Mesenchymal stem cell (in vitro differentiated cells and primary cell): ENCODE measurements at regions not wholly inside any gene's neighbourhood (a gene's known extent, or its start where the extent isn't known, plus 50 kb on each side); places are given as distances from the start of the nearest gene placed in this dataset.
"Not testable (repeated sequence)": the region's sequence is repeated elsewhere in the genome, so short reads cannot be mapped to it uniquely, and the experiment has no call there.

ENCODE experiments used
- DNase-seq: peaks from one replicate; pipeline ENCODE4 v3.0.0-alpha.2; 2013
- H2AFZ ChIP-seq: one replicate; pipeline ENCODE4 v1.6.1; 2013; ENCODE audit warnings: low read depth, mild to moderate bottlenecking, control low read depth, inconsistent platforms, low read length, moderate library complexity
- H2AK5ac ChIP-seq: 2 replicates; pipeline ENCODE4 v1.6.1; 2013; ENCODE audit warnings: low read length, moderate library complexity, mild to moderate bottlenecking, inconsistent platforms; ENCODE audit not compliant: severe bottlenecking
- H2BK120ac ChIP-seq: one replicate; pipeline ENCODE4 v1.6.1; 2013; ENCODE audit warnings: low read depth, mild to moderate bottlenecking, inconsistent platforms, low read length, moderate library complexity
- H2BK12ac ChIP-seq, 2 experiments: one replicate each; pipeline ENCODE4 v1.6.1; 2013; ENCODE audit warnings: inconsistent platforms in 2 of 2, low read length in 2 of 2, mild to moderate bottlenecking in 2 of 2, moderate library complexity in 2 of 2, control low read depth in 1 of 2
- H2BK15ac ChIP-seq: one replicate; pipeline ENCODE4 v1.6.1; 2013; ENCODE audit warnings: mild to moderate bottlenecking, low read depth, inconsistent platforms; ENCODE audit not compliant: poor library complexity, severe bottlenecking
- H2BK5ac ChIP-seq: 2 replicates; pipeline ENCODE4 v1.6.1; 2013; ENCODE audit warnings: low read depth, mild to moderate bottlenecking, low read length, control low read depth, inconsistent platforms; ENCODE audit not compliant: poor library complexity, severe bottlenecking
- H3K14ac ChIP-seq, 2 experiments: one replicate each; pipeline ENCODE4 v1.6.1; 2013; ENCODE audit warnings: inconsistent platforms in 2 of 2, low read length in 2 of 2, control low read depth in 1 of 2, mild to moderate bottlenecking in 1 of 2, moderate library complexity in 1 of 2
- H3K18ac ChIP-seq, 2 experiments: one replicate each; pipeline ENCODE4 v1.6.1; 2013; ENCODE audit warnings: inconsistent platforms in 2 of 2, low read length in 2 of 2, control low read depth in 1 of 2, low read depth in 1 of 2, mild to moderate bottlenecking in 1 of 2
- H3K23ac ChIP-seq, 2 experiments: one replicate each; pipeline ENCODE4 v1.6.1; 2013; ENCODE audit warnings: inconsistent platforms in 2 of 2, low read length in 2 of 2, mild to moderate bottlenecking in 2 of 2, moderate library complexity in 2 of 2, control low read depth in 1 of 2
- H3K27ac ChIP-seq: 2 replicates; pipeline ENCODE4 v1.5.1; 2013; ENCODE audit warnings: mild to moderate bottlenecking, moderate library complexity, low read length, control low read depth, inconsistent platforms; ENCODE audit not compliant: poor library complexity, severe bottlenecking
- H3K27me3 ChIP-seq, 2 experiments: 2 replicates each; pipeline versions ENCODE4 v1.6.1 to v1.7.0; 2013; ENCODE audit warnings: low read length in 2 of 2, mild to moderate bottlenecking in 2 of 2, moderate library complexity in 2 of 2, control low read depth in 1 of 2, inconsistent platforms in 1 of 2; ENCODE audit not compliant: control insufficient read depth in 1 of 2, insufficient read depth in 1 of 2
- H3K36me3 ChIP-seq, 2 experiments: 2 replicates each; pipeline versions ENCODE4 v1.6.1 to v1.7.0; 2013; ENCODE audit warnings: low read length in 2 of 2, control low read depth in 1 of 2, inconsistent platforms in 1 of 2, low read depth in 1 of 2, mild to moderate bottlenecking in 1 of 2; ENCODE audit not compliant: insufficient read depth in 2 of 2, control insufficient read depth in 1 of 2
- H3K4ac ChIP-seq, 2 experiments: one replicate each; pipeline ENCODE4 v1.6.1; 2013; ENCODE audit warnings: inconsistent platforms in 2 of 2, low read length in 2 of 2, mild to moderate bottlenecking in 2 of 2, moderate library complexity in 2 of 2, control low read depth in 1 of 2, low read depth in 1 of 2
- H3K4me1 ChIP-seq: 2 replicates; pipeline ENCODE4 v1.6.1; 2013; ENCODE audit warnings: low read depth, low read length, control low read depth; ENCODE audit not compliant: control insufficient read depth, insufficient read depth
- H3K4me2 ChIP-seq: 2 replicates; pipeline ENCODE4 v1.6.1; 2013; ENCODE audit warnings: low read length, mild to moderate bottlenecking, inconsistent platforms; ENCODE audit not compliant: poor library complexity, severe bottlenecking
- H3K4me3 ChIP-seq, 2 experiments: 2 replicates each; pipeline versions ENCODE4 v1.5.1 to v1.7.0; 2013; ENCODE audit warnings: low read length in 2 of 2, mild to moderate bottlenecking in 2 of 2, control low read depth in 1 of 2, low read depth in 1 of 2; ENCODE audit not compliant: insufficient read depth in 1 of 2
- H3K79me1 ChIP-seq: replicated peaks from 2 replicates; pipeline ENCODE4 v1.6.1; 2013; ENCODE audit warnings: mild to moderate bottlenecking, control low read depth, low read length, inconsistent platforms; ENCODE audit not compliant: poor library complexity, severe bottlenecking
- H3K9ac ChIP-seq: 2 replicates; pipeline ENCODE4 v1.7.0; 2013; ENCODE audit warnings: mild to moderate bottlenecking, low read length, moderate library complexity
- H3K9me3 ChIP-seq: 2 replicates; pipeline ENCODE4 v1.7.0; 2013; ENCODE audit warnings: mild to moderate bottlenecking, low read length; ENCODE audit not compliant: control insufficient read depth
- H4K8ac ChIP-seq: one replicate; pipeline ENCODE4 v1.6.1; 2013; ENCODE audit warnings: inconsistent platforms, mild to moderate bottlenecking, low read length, moderate library complexity
- H4K91ac ChIP-seq: one replicate; pipeline ENCODE4 v1.6.1; 2013; ENCODE audit warnings: mild to moderate bottlenecking, low read length, inconsistent platforms
- WGBS: methylation state at CpG from one replicate; pipeline ENCODE4 v1.1.7; 2013; ENCODE audit warnings: mixed read lengths; 5-methylcytosine and 5-hydroxymethylcytosine counted together

GRCh38 chrX:47712675-47713074 lies 53.7 kb upstream of the UXT start:
- peaks cover 4 to 17% of the 10 kb centered on the region in 2 experiments for H3K27me3 ChIP-seq
- not testable (repeated sequence) for H2AFZ ChIP-seq, H3K9me3 ChIP-seq, H3K27ac ChIP-seq, H3K18ac ChIP-seq, H2BK12ac ChIP-seq, DNase-seq, H3K14ac ChIP-seq, H3K79me1 ChIP-seq, H3K4me3 ChIP-seq, H2BK120ac ChIP-seq, H2BK5ac ChIP-seq, H3K36me3 ChIP-seq, H4K8ac ChIP-seq, H3K4me2 ChIP-seq, H2BK15ac ChIP-seq, H2AK5ac ChIP-seq, H3K9ac ChIP-seq, H3K23ac ChIP-seq, H3K4me1 ChIP-seq, H4K91ac ChIP-seq, H3K4ac ChIP-seq
- WGBS: 5% methylated on average over 3 of the region's 4 CpGs

- 71% methylated on average over 1 of the region's 1 CpG for WGBS
These were observed 51.3 kb upstream of the UXT start for GRCh38 chrX:47710252-47710651.

More at GRCh38 chrX:47710252-47710651, 51.3 kb upstream of the UXT start:
- H2BK12ac ChIP-seq: no peak overlapping the region
- no peak overlapping the region for H2BK15ac ChIP-seq
- H3K9ac ChIP-seq: no peak overlapping the region
- H3K27ac ChIP-seq: no peak overlapping the region
- no peak overlapping the region for H2BK5ac ChIP-seq
- H4K91ac ChIP-seq: no peak overlapping the region
- no peak overlapping the region for H3K4ac ChIP-seq
- no peak overlapping the region for H2BK120ac ChIP-seq
- no peak overlapping the region for H3K18ac ChIP-seq
- H3K4me3 ChIP-seq: no peak overlapping the region
- H2AK5ac ChIP-seq: no peak overlapping the region
- H2AFZ ChIP-seq: no peak overlapping the region
- no peaks in the 10 kb centered on the region for H3K4me1 ChIP-seq
- DNase-seq: no peak
- H3K79me1 ChIP-seq: no peaks in the 10 kb centered on the region
- no peak overlapping the region for H3K14ac ChIP-seq
- H4K8ac ChIP-seq: no peak overlapping the region
- H3K9me3 ChIP-seq: peaks cover 2% of the 10 kb centered on the region
- no peak overlapping the region for H3K4me2 ChIP-seq
- no peaks in the 10 kb centered on the region for H3K36me3 ChIP-seq
- peaks cover 4 to 20% of the 10 kb centered on the region in 2 experiments for H3K27me3 ChIP-seq
- H3K23ac ChIP-seq: no peak overlapping the region
